HepG2 (cell line): ENCODE measurements at regions not wholly inside any gene's neighbourhood (a gene's known extent, or its start where the extent isn't known, plus 50 kb on each side); places are given as distances from the start of the nearest gene placed in this dataset.

Source experiments
- BCL6 ChIP-seq: IDR thresholded peaks from 2 replicates; pipeline ENCODE4 v1.6.1; 2016; ENCODE audit warnings: missing genetic modification reagents, missing compliant biosample characterization
- HOMEZ ChIP-seq: IDR thresholded peaks from 2 replicates; pipeline ENCODE4 v1.6.1; 2016; ENCODE audit warnings: low read depth
- MEIS1 ChIP-seq: sonication (generic); formaldehyde crosslinking; IDR thresholded peaks from 2 replicates; pipeline ENCODE4 v1.9.0; 2021; ENCODE audit warnings: mild to moderate bottlenecking, missing genetic modification reagents, moderate library complexity, borderline replicate concordance
- POLR2A ChIP-seq, 2 experiments: IDR thresholded peaks; 2 replicates each; pipeline ENCODE4 v1.6.1; 2011; ENCODE audit warnings: low read depth in 2 of 2, low read length in 2 of 2, mild to moderate bottlenecking in 1 of 2, moderate library complexity in 1 of 2; ENCODE audit not compliant: insufficient read depth in 1 of 2
- PPARG ChIP-seq: conservative IDR thresholded peaks from 2 replicates; pipeline ENCODE4 v1.6.1; 2016; ENCODE audit warnings: missing biosample characterization, missing genetic modification reagents
- RXRA ChIP-seq: sonication (generic); formaldehyde crosslinking; IDR thresholded peaks from 2 replicates; pipeline ENCODE4 v1.5.1; 2020; ENCODE audit warnings: missing genetic modification reagents
- ZNF644 ChIP-seq: IDR thresholded peaks from 2 replicates; pipeline ENCODE4 v1.6.1; 2016; ENCODE audit warnings: low read depth
- TF ChIP-seq, protein P1 (sequence below), 2 experiments: fragments of 450-650 bp in 1 of 2; sonication (generic) in 1 of 2; formaldehyde crosslinking in 1 of 2; IDR thresholded peaks; 2 replicates each; pipeline versions ENCODE4 v1.6.1 to v1.8.0; 2016 to 2022; ENCODE audit warnings: antibody characterized with exemption in 1 of 2, mild to moderate bottlenecking in 1 of 2, missing genetic modification reagents in 1 of 2
- TF ChIP-seq, protein P2 (sequence below): sonication (generic); formaldehyde crosslinking; IDR thresholded peaks from 2 replicates; pipeline ENCODE4 v1.4.0; 2020; ENCODE audit warnings: mild to moderate bottlenecking, missing genetic modification reagents
- TF ChIP-seq, protein P3 (sequence below): sonication (generic); formaldehyde crosslinking; IDR thresholded peaks from 2 replicates; pipeline ENCODE4 v1.9.0; 2021; ENCODE audit warnings: mild to moderate bottlenecking, missing genetic modification reagents

GRCh38 chr13:40503966-40504591, 162.4 kb downstream of the FOXO1 start (continued):
- TF ChIP-seq, protein P1, sequence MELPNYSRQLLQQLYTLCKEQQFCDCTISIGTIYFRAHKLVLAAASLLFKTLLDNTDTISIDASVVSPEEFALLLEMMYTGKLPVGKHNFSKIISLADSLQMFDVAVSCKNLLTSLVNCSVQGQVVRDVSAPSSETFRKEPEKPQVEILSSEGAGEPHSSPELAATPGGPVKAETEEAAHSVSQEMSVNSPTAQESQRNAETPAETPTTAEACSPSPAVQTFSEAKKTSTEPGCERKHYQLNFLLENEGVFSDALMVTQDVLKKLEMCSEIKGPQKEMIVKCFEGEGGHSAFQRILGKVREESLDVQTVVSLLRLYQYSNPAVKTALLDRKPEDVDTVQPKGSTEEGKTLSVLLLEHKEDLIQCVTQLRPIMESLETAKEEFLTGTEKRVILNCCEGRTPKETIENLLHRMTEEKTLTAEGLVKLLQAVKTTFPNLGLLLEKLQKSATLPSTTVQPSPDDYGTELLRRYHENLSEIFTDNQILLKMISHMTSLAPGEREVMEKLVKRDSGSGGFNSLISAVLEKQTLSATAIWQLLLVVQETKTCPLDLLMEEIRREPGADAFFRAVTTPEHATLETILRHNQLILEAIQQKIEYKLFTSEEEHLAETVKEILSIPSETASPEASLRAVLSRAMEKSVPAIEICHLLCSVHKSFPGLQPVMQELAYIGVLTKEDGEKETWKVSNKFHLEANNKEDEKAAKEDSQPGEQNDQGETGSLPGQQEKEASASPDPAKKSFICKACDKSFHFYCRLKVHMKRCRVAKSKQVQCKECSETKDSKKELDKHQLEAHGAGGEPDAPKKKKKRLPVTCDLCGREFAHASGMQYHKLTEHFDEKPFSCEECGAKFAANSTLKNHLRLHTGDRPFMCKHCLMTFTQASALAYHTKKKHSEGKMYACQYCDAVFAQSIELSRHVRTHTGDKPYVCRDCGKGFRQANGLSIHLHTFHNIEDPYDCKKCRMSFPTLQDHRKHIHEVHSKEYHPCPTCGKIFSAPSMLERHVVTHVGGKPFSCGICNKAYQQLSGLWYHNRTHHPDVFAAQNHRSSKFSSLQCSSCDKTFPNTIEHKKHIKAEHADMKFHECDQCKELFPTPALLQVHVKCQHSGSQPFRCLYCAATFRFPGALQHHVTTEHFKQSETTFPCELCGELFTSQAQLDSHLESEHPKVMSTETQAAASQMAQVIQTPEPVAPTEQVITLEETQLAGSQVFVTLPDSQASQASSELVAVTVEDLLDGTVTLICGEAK (IDR thresholded peaks at IDR 0.05), result no peak
- TF ChIP-seq, protein P1 (CRISPR knock-in tag; IDR thresholded peaks at IDR 0.05), result no peak
- 0 out of 2 replicates have a peak, but pooled peaks have one; percentile 44 for TF ChIP-seq MEIS1 (CRISPR knock-in tag)
- TF ChIP-seq POLR2A (IDR thresholded peaks at IDR 0.05; ENCODE audit: insufficient read depth in 1 of 2, low read depth in 2 of 2, low read length in 2 of 2), result peak in 1 of 2 experiments; percentile 64; a peak in 1 of 4 replicates
- TF ChIP-seq PPARG, result 0 out of 2 replicates have a peak, but pooled peaks have one; percentile 20
- TF ChIP-seq, protein P2, sequence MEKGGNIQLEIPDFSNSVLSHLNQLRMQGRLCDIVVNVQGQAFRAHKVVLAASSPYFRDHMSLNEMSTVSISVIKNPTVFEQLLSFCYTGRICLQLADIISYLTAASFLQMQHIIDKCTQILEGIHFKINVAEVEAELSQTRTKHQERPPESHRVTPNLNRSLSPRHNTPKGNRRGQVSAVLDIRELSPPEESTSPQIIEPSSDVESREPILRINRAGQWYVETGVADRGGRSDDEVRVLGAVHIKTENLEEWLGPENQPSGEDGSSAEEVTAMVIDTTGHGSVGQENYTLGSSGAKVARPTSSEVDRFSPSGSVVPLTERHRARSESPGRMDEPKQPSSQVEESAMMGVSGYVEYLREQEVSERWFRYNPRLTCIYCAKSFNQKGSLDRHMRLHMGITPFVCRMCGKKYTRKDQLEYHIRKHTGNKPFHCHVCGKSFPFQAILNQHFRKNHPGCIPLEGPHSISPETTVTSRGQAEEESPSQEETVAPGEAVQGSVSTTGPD (CRISPR knock-in tag), result no peak
- peak; percentile 79; the same call in 1 of the 2 replicates for TF ChIP-seq RXRA (CRISPR knock-in tag)
- 0 out of 2 replicates have a peak, but pooled peaks have one; percentile 78 for TF ChIP-seq HOMEZ
- peak; percentile 57; the same call in 1 of the 2 replicates for TF ChIP-seq ZNF644 (CRISPR knock-in tag)
- peak; percentile 90 for TF ChIP-seq BCL6
- TF ChIP-seq, protein P3, sequence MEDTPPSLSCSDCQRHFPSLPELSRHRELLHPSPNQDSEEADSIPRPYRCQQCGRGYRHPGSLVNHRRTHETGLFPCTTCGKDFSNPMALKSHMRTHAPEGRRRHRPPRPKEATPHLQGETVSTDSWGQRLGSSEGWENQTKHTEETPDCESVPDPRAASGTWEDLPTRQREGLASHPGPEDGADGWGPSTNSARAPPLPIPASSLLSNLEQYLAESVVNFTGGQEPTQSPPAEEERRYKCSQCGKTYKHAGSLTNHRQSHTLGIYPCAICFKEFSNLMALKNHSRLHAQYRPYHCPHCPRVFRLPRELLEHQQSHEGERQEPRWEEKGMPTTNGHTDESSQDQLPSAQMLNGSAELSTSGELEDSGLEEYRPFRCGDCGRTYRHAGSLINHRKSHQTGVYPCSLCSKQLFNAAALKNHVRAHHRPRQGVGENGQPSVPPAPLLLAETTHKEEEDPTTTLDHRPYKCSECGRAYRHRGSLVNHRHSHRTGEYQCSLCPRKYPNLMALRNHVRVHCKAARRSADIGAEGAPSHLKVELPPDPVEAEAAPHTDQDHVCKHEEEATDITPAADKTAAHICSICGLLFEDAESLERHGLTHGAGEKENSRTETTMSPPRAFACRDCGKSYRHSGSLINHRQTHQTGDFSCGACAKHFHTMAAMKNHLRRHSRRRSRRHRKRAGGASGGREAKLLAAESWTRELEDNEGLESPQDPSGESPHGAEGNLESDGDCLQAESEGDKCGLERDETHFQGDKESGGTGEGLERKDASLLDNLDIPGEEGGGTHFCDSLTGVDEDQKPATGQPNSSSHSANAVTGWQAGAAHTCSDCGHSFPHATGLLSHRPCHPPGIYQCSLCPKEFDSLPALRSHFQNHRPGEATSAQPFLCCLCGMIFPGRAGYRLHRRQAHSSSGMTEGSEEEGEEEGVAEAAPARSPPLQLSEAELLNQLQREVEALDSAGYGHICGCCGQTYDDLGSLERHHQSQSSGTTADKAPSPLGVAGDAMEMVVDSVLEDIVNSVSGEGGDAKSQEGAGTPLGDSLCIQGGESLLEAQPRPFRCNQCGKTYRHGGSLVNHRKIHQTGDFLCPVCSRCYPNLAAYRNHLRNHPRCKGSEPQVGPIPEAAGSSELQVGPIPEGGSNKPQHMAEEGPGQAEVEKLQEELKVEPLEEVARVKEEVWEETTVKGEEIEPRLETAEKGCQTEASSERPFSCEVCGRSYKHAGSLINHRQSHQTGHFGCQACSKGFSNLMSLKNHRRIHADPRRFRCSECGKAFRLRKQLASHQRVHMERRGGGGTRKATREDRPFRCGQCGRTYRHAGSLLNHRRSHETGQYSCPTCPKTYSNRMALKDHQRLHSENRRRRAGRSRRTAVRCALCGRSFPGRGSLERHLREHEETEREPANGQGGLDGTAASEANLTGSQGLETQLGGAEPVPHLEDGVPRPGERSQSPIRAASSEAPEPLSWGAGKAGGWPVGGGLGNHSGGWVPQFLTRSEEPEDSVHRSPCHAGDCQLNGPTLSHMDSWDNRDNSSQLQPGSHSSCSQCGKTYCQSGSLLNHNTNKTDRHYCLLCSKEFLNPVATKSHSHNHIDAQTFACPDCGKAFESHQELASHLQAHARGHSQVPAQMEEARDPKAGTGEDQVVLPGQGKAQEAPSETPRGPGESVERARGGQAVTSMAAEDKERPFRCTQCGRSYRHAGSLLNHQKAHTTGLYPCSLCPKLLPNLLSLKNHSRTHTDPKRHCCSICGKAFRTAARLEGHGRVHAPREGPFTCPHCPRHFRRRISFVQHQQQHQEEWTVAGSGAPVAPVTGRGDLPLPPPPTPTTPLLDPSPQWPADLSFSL (CRISPR knock-in tag), result peak; percentile 93
